ENCODE measurements at regions not wholly inside any gene's neighbourhood (a gene's known extent, or its start where the extent isn't known, plus 50 kb on each side); places are given as distances from the start of the nearest gene placed in this dataset.

DNA sequence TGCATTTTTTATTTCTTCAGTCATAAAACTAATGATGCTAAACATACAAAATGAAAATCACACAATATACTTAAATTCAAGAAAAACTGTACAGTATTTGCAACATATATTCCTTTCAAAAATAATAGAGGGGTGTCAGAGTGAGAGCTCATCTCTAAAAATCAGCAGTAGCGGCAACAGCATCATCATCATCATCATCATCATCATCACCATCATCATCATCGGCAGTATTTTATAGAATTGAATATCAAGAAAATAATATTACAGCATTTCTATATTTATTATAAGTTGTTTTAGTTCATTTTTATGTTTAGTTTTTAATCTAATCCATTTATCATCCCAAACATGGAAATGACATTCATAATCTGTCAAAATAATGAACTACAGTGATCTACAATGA, 67.4 kb upstream of the PPP1R3A start:
- Mint-ChIP-seq H3K27me3 (peaks cover 6% of the 10 kb centered on the region), H3K4me1 (no peaks in the 10 kb centered on the region), H3K4me3 (no peak overlapping the region), H3K27ac (no peak overlapping the region), H3K9me3 (no peaks in the 10 kb centered on the region), H3K36me3 (no peaks in the 10 kb centered on the region)
- DNase-seq, result no peak

- Mint-ChIP-seq H3K27me3 (no peaks in the 10 kb centered on the region), H3K27ac (no peak overlapping the region), H3K4me3 (no peak overlapping the region), H3K36me3 (no peaks in the 10 kb centered on the region), H3K9me3 (no peaks in the 10 kb centered on the region), H3K4me1 (no peaks in the 10 kb centered on the region)
- DNase-seq, result no peak
Measured at GRCh38 chr7:113976508-113976907, 57.7 kb upstream of the PPP1R3A start.

DNA sequence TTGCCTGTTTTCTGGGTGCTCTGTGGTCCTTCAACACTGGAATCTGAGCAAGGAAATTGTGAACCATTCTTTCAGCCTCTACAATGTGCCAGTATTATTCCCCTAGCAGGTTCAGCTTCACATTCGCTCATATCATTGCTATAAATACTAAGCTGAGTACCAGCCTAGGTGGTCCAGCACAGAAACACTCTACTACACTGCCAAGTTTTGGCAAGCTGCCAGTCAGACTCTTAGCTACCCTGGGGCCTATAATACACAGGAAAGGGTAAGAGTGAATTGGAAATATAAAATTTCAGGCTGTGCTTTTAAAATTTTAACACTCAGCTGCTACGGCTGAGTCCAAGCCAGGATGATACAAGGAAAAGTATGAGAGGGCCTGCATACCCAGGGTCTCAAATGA, 49.9 kb upstream of the PPP1R3A start:
- DNase-seq, result no peak
- Mint-ChIP-seq H3K27ac (no peak overlapping the region), H3K27me3 (no peaks in the 10 kb centered on the region), H3K4me1 (no peaks in the 10 kb centered on the region), H3K4me3 (no peak overlapping the region), H3K36me3 (no peaks in the 10 kb centered on the region), H3K9me3 (no peaks in the 10 kb centered on the region)
